Myocyte (in vitro differentiated cells): ENCODE measurements at regions not wholly inside any gene's neighbourhood (a gene's known extent, or its start where the extent isn't known, plus 50 kb on each side); places are given as distances from the start of the nearest gene placed in this dataset.

ENCODE experiments used
- DNase-seq: peaks from one replicate; pipeline ENCODE4 v3.0.0-alpha.2; 2012; ENCODE audit warnings: low read depth

DNA sequence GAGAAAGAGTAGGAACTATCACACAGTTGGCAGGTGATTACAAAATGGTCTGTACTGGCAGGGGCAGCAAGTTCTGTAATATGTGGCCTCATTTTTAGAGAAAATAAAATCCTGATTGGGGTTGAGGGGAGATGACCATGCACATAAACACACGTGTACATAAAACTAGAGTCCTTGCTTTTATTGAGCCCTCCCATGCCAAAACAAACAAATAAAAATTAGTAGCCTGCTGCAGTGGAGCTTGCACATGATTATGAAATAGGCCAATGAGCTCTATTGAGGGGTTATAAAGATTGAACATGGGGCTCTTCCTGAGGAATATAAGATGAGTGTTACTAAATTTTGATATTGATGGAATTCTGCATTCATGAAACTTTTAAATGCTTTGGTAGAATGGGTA is 248.4 kb downstream of the ELAVL2 start:
- no peak for DNase-seq

- no peak for DNase-seq
Measured at GRCh38 chr9:23581931-23582330, 244.1 kb downstream of the ELAVL2 start.

DNA sequence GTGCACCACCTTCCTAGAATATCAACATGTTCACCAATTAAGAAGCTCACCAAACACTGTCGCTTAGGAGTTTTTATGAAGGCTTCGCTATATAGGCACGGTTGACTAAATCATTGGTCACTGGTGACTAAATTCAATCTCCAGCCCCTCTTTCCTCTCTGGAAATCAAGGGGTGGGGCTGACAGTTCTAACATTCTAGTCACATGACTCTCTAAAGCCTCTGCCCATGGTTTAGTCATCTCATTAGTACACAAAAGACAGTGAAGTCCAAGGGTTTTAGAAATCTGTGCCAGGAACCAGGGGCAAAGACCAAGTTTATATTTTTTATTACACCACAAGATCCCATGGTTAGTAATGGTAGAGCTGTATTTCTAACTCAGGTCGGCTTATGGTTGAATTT is 243.2 kb downstream of the ELAVL2 start:
- DNase-seq = no peak

- no peak for DNase-seq
Measured at GRCh38 chr9:23586906-23587305, 239.1 kb downstream of the ELAVL2 start.

DNA sequence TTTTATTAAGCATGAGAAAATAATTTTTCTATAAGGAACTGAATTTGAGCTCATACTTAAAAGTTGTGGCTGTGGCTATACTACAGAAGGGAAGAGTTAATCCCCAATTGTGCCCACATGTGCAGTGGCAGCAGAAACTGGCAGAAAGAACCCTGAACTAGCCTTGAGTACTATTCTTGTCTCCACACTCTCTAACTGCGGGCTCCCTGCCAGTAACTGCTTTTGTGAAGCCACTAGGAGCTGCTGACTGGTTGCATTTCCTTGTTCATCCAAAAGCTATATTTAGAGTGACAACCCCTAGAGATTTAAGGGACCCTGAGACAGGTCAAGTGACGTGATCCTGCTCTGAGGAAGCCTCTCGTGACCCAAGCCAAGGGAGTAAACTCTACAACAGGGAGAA is 238.6 kb downstream of the ELAVL2 start:
- DNase-seq = peak; percentile 96

DNA sequence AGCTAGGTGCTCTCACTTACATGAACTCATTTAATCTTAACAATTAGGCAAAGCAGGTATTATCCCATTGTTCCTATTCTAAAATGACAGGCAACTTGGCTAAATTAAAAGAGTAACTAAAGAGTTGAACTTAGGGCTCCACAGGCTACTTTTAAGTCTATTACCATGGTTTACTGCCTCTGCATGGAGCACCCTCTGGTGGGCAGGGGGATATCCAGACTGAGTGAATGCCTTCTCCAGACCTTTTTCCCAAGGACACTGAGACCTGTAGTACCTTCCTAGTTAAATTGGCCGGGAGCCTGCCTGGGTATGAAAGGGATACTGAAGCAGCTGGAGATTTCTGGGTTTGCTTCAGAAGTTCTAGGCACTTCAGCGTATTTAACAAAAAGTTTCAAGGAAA is 238.1 kb downstream of the ELAVL2 start:
- DNase-seq = no peak

- peak; percentile 18 for DNase-seq
Measured at GRCh38 chr9:23590276-23591000, 235.6 kb downstream of the ELAVL2 start.

- no peak for DNase-seq
Measured at GRCh38 chr9:23594421-23594820, 231.6 kb downstream of the ELAVL2 start.

- no peak for DNase-seq
Measured at GRCh38 chr9:23596913-23597634, 229.0 kb downstream of the ELAVL2 start.

DNA sequence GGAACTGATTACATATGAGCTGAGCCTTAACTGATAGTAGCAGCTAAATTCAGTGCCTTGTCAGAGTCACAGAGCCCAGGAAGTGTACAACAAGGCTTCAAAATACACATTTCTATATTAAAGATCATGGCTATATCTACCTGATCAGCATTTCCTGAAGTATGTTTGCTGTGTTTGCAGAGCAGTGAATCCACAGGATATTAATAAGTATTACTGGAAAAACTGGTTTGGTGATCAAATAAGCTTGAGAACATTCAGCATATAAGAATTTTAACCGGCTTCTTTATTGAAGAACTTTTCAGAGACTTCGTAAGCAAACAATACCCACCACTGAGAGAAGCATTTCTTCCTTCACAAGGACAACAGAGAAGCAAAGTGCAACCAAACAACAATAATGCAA is 227.0 kb downstream of the ELAVL2 start:
- DNase-seq = no peak

GRCh38 chr9:23603311-23603710 is 222.7 kb downstream of the ELAVL2 start:
- DNase-seq = no peak

GRCh38 chr9:23606107-23606506 is 219.9 kb downstream of the ELAVL2 start:
- no peak for DNase-seq

GRCh38 chr9:23608456-23608855 is 217.6 kb downstream of the ELAVL2 start:
- no peak for DNase-seq

- peak; percentile 87 for DNase-seq
Measured at GRCh38 chr9:23611869-23612268, 214.2 kb downstream of the ELAVL2 start.

- DNase-seq = no peak
Measured at GRCh38 chr9:23615569-23615968, 210.5 kb downstream of the ELAVL2 start.

DNA sequence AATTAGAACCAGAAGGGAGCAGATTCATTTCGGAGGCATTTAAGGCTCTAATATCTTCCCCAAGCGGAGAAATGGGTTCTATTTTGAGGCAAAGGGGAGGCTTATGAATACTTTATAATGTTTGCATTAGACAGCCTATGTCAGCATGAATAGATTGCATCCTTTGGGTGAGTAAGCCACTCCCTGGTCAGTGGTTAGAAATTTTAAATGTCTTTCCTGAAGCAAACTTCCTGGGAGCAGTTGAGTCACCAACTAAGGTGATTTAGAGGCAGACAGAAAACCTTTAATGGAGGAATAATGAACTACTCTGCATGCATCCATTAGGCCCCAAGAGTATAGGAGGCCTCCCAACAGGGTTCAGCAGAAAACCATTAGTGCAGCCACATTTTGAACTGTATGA is 204.9 kb downstream of the ELAVL2 start:
- no peak for DNase-seq

DNA sequence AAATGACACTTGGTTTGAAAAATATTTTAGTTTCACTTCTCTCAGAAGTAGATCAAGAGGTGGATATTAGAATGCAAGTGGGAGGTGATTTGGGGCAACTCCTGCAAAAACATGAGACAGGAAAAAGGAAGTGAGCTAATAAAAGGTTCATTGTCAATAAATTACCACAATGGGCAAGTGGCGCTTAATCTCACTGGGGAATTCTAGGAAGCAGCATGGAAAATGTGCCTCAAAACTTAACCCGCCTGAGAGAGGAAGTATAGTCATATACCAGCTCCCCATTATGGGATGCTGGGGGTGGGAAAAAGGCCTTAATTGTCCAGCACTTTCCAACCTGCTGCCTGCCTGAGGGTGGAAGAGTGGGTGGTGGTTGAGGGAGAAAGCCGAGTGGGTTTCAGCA is 204.1 kb downstream of the ELAVL2 start:
- no peak for DNase-seq

- DNase-seq = no peak
Measured at GRCh38 chr9:23622396-23622795, 203.6 kb downstream of the ELAVL2 start.

GRCh38 chr9:23630488-23630887 is 195.6 kb downstream of the ELAVL2 start:
- no peak for DNase-seq

DNA sequence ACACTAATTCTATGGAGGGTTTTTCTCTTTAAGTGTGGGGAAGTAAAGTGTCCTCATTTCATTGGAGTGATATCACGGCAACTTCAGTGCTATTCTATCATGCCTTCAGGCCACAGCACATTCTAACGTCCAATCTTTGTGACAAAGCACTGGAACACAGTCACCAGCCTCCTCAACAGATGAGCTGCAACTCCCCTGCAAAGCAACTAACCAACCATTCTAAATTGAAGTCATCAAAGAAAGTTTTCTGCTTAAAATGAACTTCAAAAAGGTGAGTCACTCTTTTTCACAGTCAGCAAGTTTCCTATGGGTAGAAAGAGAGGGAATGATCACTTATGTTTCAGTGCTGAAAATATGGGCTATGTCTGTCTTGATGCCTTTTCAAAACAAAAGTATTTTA is 190.8 kb downstream of the ELAVL2 start:
- DNase-seq = no peak

DNA sequence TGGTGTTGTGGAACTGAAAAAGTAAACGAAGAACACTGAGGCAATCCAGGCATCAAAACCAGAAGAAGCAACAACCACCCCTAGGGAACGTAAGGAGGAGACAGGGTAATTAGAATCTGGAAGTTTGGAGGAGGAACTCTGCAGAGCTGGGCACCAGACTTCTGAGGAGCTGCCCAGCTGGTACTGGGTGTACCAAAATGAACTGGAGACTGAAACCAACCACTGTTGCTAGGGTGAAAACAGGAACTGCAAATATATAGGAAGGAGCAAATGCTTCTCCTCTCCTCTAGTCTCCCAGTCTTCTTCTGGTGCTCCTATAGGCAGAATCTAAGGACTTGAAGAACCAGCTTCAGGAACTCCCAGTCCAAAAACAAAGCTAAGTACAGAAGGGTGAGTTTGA is 189.8 kb downstream of the ELAVL2 start:
- DNase-seq = no peak

DNA sequence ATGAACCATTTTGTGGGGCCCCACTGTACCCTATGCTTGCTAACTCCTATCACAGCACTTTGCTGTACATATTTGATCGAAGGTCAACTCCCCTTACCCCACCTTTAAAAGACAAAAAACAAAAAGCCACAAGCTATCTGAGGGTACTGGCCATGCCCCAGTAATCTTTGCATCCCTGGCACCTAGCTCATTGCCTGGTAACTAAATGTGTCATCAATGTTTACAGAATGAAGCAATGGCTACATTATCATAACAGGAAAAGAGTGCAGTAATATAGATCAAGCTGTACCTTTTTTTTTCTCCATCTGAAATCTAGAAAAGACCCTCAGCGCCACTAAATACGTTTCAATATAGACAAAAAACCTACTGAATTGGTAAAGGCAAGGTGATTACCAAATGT is 188.0 kb downstream of the ELAVL2 start:
- no peak for DNase-seq

DNA sequence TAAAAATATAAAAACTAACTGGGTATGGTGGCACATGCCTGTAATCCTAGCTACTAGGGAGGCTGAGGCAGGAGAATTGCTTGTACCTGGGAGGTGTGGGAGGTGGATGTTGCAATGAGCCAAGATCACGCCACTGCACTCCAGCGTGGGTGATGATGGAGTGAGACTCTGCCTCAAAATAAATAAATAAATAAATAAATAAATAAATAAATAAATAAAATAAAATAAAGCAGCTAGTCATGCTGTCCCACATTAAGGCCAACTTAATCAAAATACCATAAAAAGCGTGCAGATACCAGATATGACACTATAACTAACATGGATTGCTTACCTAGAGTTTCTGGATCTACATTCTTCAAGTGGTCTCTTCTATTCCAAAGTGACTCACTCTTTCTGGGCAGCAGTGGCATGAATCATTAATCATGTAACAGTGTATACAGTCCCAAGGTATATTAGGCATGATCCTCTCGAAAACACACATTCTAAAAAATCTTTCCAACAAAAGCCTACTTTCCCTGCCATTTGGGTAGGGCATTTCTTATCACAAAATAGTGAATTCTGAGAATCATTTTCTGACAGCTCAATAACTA is 187.1 kb downstream of the ELAVL2 start:
- DNase-seq = peak; percentile 13
